HEK293 (cell line): ENCODE measurements at regions not wholly inside any gene's neighbourhood (a gene's known extent, or its start where the extent isn't known, plus 50 kb on each side); places are given as distances from the start of the nearest gene placed in this dataset.

Source experiments
- CTCF ChIA-PET: fragments of 350-600 bp; formaldehyde crosslinking; extraction: SDS; loops from one replicate; lab custom pipeline; 2021; ENCODE audit warnings: antibody characterized with exemption; lab: Yijun Ruan, JAX
- POLR2A ChIA-PET: fragments of 300-600 bp; formaldehyde crosslinking; extraction: SDS; loops from one replicate; lab custom pipeline; 2020; ENCODE audit warnings: antibody characterized with exemption, inconsistent platforms; lab: Yijun Ruan, JAX
- H3K27ac ChIP-seq: fragments of 200-500 bp; sonication (Bioruptor generic); 2 replicates; pipeline ENCODE4 v1.5.1; 2014; ENCODE audit warnings: low read depth, low read length, control low read depth, inconsistent platforms; ENCODE audit errors: extremely low read depth
- H3K36me3 ChIP-seq, 2 experiments: fragments of 200-500 bp in 1 of 2; sonication (Bioruptor generic) in 1 of 2; 1 replicate in 1 of 2; 2 replicates in 1 of 2; pipeline ENCODE4 v1.5.1; 2014 to 2017; ENCODE audit warnings: inconsistent platforms in 2 of 2, low read length in 2 of 2; ENCODE audit not compliant: control insufficient read depth in 2 of 2, insufficient read depth in 1 of 2
- H3K4me1 ChIP-seq: fragments of 200-500 bp; sonication (Bioruptor generic); 2 replicates; pipeline ENCODE4 v1.5.1; 2014; ENCODE audit warnings: mild to moderate bottlenecking, low read length, inconsistent platforms; ENCODE audit not compliant: control insufficient read depth, insufficient read depth
- H3K4me3 ChIP-seq: 2 replicates; pipeline ENCODE4 v1.5.1; 2011; ENCODE audit warnings: low read depth, mild to moderate bottlenecking, control low read depth, low read length, moderate library complexity
- H3K9me3 ChIP-seq: fragments of 200-500 bp; sonication (Bioruptor generic); 2 replicates; pipeline ENCODE4 v1.5.1; 2014; ENCODE audit warnings: low read depth, low read length, inconsistent platforms; ENCODE audit not compliant: control insufficient read depth, insufficient read depth
- GFI1B ChIP-seq: fragments of 450-650 bp; formaldehyde crosslinking; IDR thresholded peaks from 2 replicates; pipeline ENCODE4 v1.5.1; 2016; ENCODE audit warnings: missing biosample characterization, missing genetic modification characterization
- KLF16 ChIP-seq: fragments of 450-650 bp; formaldehyde crosslinking; IDR thresholded peaks from 2 replicates; pipeline ENCODE4 v1.5.1; 2017; ENCODE audit warnings: missing biosample characterization, missing genetic modification characterization
- MZF1 ChIP-seq: fragments of 450-650 bp; formaldehyde crosslinking; IDR thresholded peaks from 2 replicates; pipeline ENCODE4 v1.5.1; 2017; ENCODE audit warnings: missing biosample characterization, missing genetic modification characterization, borderline replicate concordance
- PRDM1 ChIP-seq: fragments of 450-650 bp; formaldehyde crosslinking; IDR thresholded peaks from 2 replicates; pipeline ENCODE4; 2016; ENCODE audit warnings: missing biosample characterization, missing genetic modification characterization
- ZFP37 ChIP-seq: fragments of 450-650 bp; formaldehyde crosslinking; IDR thresholded peaks from 2 replicates; pipeline ENCODE4 v1.5.1; 2016; ENCODE audit warnings: missing biosample characterization, missing genetic modification characterization
- ZNF114 ChIP-seq: fragments of 450-650 bp; formaldehyde crosslinking; IDR thresholded peaks from 2 replicates; pipeline ENCODE4 v1.5.0; 2017; ENCODE audit warnings: missing biosample characterization, missing genetic modification characterization
- ZNF133 ChIP-seq: fragments of 450-650 bp; formaldehyde crosslinking; IDR thresholded peaks from 2 replicates; pipeline ENCODE4 v1.5.1; 2016; ENCODE audit warnings: missing biosample characterization, missing genetic modification characterization
- ZNF146 ChIP-seq: fragments of 450-650 bp; formaldehyde crosslinking; IDR thresholded peaks from 2 replicates; pipeline ENCODE4 v1.5.1; 2016; ENCODE audit warnings: missing biosample characterization, missing genetic modification characterization
- ZNF19 ChIP-seq: fragments of 450-650 bp; formaldehyde crosslinking; IDR thresholded peaks from 2 replicates; pipeline ENCODE4; 2016; ENCODE audit warnings: missing biosample characterization, missing genetic modification characterization, low read depth
- ZNF214 ChIP-seq: fragments of 450-650 bp; formaldehyde crosslinking; IDR thresholded peaks from 2 replicates; pipeline ENCODE4 v1.5.1; 2017; ENCODE audit warnings: missing biosample characterization, mild to moderate bottlenecking, missing genetic modification characterization, borderline replicate concordance
- ZNF24 ChIP-seq: fragments of 450-650 bp; formaldehyde crosslinking; IDR thresholded peaks from 2 replicates; pipeline ENCODE4 v1.5.1; 2016; ENCODE audit warnings: missing biosample characterization, missing genetic modification characterization
- ZNF266 ChIP-seq: fragments of 450-650 bp; formaldehyde crosslinking; IDR thresholded peaks from 2 replicates; pipeline ENCODE4 v1.5.1; 2016; ENCODE audit warnings: missing biosample characterization, missing genetic modification characterization, low read depth
- ZNF311 ChIP-seq: fragments of 450-650 bp; formaldehyde crosslinking; IDR thresholded peaks from 2 replicates; pipeline ENCODE4 v1.5.1; 2017; ENCODE audit warnings: missing biosample characterization, missing genetic modification characterization, borderline replicate concordance
- ZNF37A ChIP-seq: fragments of 450-650 bp; IDR thresholded peaks from 2 replicates; pipeline ENCODE4 v1.5.1; 2018; ENCODE audit warnings: missing biosample characterization, missing genetic modification characterization
- ZNF416 ChIP-seq: fragments of 450-650 bp; formaldehyde crosslinking; IDR thresholded peaks from 2 replicates; pipeline ENCODE4 v1.5.1; 2016; ENCODE audit warnings: missing biosample characterization, missing genetic modification characterization
- ZNF548 ChIP-seq: fragments of 450-650 bp; formaldehyde crosslinking; IDR thresholded peaks from 2 replicates; pipeline ENCODE4 v1.5.1; 2016; ENCODE audit warnings: missing biosample characterization, missing genetic modification characterization
- ZNF560 ChIP-seq: fragments of 450-650 bp; formaldehyde crosslinking; IDR thresholded peaks from 2 replicates; pipeline ENCODE4 v1.5.1; 2017; ENCODE audit warnings: missing biosample characterization, missing genetic modification characterization, borderline replicate concordance
- ZNF664 ChIP-seq: fragments of 450-650 bp; formaldehyde crosslinking; IDR thresholded peaks from 2 replicates; pipeline ENCODE4 v1.5.1; 2016; ENCODE audit warnings: missing biosample characterization, missing genetic modification characterization
- ZNF843 ChIP-seq: fragments of 450-650 bp; formaldehyde crosslinking; IDR thresholded peaks from 2 replicates; pipeline ENCODE4 v1.5.1; 2016; ENCODE audit warnings: missing biosample characterization, missing genetic modification characterization
- TF ChIP-seq, protein P1 (sequence below): fragments of 450-650 bp; formaldehyde crosslinking; IDR thresholded peaks from 2 replicates; pipeline ENCODE4 v1.5.1; 2016; ENCODE audit warnings: missing biosample characterization, missing genetic modification characterization
- TF ChIP-seq, protein P2 (sequence below): fragments of 450-650 bp; formaldehyde crosslinking; IDR thresholded peaks from 2 replicates; pipeline ENCODE4 v1.5.0; 2017; ENCODE audit warnings: missing biosample characterization, missing genetic modification characterization, borderline replicate concordance
- TF ChIP-seq, protein P3 (sequence below): fragments of 450-650 bp; formaldehyde crosslinking; IDR thresholded peaks from 2 replicates; pipeline ENCODE4 v1.5.1; 2017; ENCODE audit warnings: missing biosample characterization, mild to moderate bottlenecking, missing genetic modification characterization, moderate library complexity
- TF ChIP-seq, protein P4 (sequence below): fragments of 450-650 bp; IDR thresholded peaks from 2 replicates; pipeline ENCODE4 v1.5.1; 2018; ENCODE audit warnings: missing biosample characterization, missing genetic modification characterization
- TF ChIP-seq, protein P5 (sequence below): fragments of 450-650 bp; formaldehyde crosslinking; IDR thresholded peaks from 2 replicates; pipeline ENCODE4 v1.5.1; 2016; ENCODE audit warnings: missing biosample characterization, missing genetic modification characterization, low read depth
- TF ChIP-seq, protein P6 (sequence below): fragments of 450-650 bp; formaldehyde crosslinking; IDR thresholded peaks from 2 replicates; pipeline ENCODE4 v1.5.1; 2016; ENCODE audit warnings: missing biosample characterization, missing genetic modification characterization

DNA sequence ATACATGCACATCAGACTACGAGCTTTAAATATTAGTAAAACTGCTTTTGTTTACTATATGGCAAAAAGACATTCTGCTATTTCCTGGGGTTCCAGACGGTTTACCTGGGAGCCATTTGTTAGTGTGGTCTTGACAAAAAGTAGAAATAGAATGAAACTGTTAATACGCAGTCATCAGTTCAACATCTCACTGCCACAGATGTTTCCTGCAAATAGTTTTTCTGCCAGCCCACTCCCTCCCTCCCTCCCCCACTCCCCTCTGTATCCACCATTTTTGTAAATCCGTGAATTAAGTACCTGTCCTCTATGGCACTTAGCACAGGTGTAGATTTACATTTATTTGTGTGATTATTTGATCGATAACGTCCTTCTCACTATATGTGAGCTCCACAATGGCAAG lies 74.6 kb upstream of the TPK1 start (continued):
- TF ChIP-seq ZNF416 (no peak), ZNF311 (tag by site-specific recombination) (no peak), ZNF843 (tag by site-specific recombination) (no peak), GFI1B (tag by site-specific recombination) (no peak)
- TF ChIP-seq, protein P1, sequence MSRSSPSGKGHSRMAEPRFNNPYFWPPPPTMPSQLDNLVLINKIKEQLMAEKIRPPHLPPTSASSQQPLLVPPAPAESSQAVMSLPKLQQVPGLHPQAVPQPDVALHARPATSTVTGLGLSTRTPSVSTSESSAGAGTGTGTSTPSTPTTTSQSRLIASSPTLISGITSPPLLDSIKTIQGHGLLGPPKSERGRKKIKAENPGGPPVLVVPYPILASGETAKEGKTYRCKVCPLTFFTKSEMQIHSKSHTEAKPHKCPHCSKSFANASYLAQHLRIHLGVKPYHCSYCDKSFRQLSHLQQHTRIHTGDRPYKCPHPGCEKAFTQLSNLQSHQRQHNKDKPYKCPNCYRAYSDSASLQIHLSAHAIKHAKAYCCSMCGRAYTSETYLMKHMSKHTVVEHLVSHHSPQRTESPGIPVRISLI, result no peak

DNA sequence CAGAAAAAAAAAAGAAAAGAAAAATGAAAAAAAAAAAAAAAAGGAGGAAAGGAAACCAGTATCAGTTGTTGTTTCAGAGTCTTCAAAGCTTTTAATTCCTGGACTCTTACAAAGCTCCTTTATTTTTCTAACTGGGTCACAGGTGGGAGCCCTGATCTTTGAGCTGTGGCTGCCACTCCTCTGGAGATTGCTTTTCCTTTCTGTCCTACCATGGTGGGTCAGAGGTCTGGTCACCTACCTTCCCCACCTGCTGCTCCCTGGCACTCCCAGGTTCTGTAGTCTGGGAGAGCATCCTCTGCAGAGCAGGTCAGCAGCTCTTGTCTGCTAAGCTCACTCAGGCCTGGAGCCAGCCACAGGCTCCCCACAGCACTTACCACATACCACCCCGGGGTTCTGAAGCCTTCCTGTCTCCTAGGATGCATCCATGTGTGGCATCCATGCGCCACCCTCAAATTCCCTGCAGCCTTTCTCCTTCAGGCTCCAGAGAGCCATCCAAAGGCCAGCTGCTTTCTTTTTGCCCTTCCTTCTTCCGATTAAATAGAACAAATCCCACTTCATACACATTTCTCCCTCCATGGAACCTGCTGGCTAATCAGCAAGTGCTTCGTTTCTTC lies 73.2 kb upstream of the TPK1 start:
- ChIA-PET POLR2A (no interaction called here), CTCF (no interaction called here)
- no peak for TF ChIP-seq MZF1 (tag by site-specific recombination)
- TF ChIP-seq ZNF114 (tag by site-specific recombination), result no peak
- TF ChIP-seq ZNF664 (tag by site-specific recombination), result no peak
- TF ChIP-seq ZNF560, result no peak
- TF ChIP-seq, protein P2, sequence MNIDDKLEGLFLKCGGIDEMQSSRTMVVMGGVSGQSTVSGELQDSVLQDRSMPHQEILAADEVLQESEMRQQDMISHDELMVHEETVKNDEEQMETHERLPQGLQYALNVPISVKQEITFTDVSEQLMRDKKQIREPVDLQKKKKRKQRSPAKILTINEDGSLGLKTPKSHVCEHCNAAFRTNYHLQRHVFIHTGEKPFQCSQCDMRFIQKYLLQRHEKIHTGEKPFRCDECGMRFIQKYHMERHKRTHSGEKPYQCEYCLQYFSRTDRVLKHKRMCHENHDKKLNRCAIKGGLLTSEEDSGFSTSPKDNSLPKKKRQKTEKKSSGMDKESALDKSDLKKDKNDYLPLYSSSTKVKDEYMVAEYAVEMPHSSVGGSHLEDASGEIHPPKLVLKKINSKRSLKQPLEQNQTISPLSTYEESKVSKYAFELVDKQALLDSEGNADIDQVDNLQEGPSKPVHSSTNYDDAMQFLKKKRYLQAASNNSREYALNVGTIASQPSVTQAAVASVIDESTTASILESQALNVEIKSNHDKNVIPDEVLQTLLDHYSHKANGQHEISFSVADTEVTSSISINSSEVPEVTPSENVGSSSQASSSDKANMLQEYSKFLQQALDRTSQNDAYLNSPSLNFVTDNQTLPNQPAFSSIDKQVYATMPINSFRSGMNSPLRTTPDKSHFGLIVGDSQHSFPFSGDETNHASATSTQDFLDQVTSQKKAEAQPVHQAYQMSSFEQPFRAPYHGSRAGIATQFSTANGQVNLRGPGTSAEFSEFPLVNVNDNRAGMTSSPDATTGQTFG (tag by site-specific recombination), result no peak
- TF ChIP-seq ZNF37A (tag by site-specific recombination), result no peak
- TF ChIP-seq, protein P3, sequence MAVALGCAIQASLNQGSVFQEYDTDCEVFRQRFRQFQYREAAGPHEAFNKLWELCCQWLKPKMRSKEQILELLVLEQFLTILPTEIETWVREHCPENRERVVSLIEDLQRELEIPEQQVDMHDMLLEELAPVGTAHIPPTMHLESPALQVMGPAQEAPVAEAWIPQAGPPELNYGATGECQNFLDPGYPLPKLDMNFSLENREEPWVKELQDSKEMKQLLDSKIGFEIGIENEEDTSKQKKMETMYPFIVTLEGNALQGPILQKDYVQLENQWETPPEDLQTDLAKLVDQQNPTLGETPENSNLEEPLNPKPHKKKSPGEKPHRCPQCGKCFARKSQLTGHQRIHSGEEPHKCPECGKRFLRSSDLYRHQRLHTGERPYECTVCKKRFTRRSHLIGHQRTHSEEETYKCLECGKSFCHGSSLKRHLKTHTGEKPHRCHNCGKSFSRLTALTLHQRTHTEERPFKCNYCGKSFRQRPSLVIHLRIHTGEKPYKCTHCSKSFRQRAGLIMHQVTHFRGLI, result no peak
- TF ChIP-seq KLF16 (tag by site-specific recombination), result no peak
- TF ChIP-seq, protein P4, sequence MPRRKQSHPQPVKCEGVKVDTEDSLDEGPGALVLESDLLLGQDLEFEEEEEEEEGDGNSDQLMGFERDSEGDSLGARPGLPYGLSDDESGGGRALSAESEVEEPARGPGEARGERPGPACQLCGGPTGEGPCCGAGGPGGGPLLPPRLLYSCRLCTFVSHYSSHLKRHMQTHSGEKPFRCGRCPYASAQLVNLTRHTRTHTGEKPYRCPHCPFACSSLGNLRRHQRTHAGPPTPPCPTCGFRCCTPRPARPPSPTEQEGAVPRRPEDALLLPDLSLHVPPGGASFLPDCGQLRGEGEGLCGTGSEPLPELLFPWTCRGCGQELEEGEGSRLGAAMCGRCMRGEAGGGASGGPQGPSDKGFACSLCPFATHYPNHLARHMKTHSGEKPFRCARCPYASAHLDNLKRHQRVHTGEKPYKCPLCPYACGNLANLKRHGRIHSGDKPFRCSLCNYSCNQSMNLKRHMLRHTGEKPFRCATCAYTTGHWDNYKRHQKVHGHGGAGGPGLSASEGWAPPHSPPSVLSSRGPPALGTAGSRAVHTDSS (tag by site-specific recombination), result no peak
- TF ChIP-seq PRDM1 (tag by site-specific recombination), result no peak
- TF ChIP-seq ZFP37 (tag by site-specific recombination), result no peak
- TF ChIP-seq ZNF266, result no peak
- TF ChIP-seq, protein P5, sequence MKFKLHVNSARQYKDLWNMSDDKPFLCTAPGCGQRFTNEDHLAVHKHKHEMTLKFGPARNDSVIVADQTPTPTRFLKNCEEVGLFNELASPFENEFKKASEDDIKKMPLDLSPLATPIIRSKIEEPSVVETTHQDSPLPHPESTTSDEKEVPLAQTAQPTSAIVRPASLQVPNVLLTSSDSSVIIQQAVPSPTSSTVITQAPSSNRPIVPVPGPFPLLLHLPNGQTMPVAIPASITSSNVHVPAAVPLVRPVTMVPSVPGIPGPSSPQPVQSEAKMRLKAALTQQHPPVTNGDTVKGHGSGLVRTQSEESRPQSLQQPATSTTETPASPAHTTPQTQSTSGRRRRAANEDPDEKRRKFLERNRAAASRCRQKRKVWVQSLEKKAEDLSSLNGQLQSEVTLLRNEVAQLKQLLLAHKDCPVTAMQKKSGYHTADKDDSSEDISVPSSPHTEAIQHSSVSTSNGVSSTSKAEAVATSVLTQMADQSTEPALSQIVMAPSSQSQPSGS (tag by site-specific recombination), result no peak
- TF ChIP-seq ZNF146 (tag by site-specific recombination), result no peak
- TF ChIP-seq ZNF19 (tag by site-specific recombination), result no peak
- TF ChIP-seq ZNF24 (tag by site-specific recombination), result no peak
- no peak for TF ChIP-seq ZNF133 (tag by site-specific recombination)
- TF ChIP-seq, protein P6, sequence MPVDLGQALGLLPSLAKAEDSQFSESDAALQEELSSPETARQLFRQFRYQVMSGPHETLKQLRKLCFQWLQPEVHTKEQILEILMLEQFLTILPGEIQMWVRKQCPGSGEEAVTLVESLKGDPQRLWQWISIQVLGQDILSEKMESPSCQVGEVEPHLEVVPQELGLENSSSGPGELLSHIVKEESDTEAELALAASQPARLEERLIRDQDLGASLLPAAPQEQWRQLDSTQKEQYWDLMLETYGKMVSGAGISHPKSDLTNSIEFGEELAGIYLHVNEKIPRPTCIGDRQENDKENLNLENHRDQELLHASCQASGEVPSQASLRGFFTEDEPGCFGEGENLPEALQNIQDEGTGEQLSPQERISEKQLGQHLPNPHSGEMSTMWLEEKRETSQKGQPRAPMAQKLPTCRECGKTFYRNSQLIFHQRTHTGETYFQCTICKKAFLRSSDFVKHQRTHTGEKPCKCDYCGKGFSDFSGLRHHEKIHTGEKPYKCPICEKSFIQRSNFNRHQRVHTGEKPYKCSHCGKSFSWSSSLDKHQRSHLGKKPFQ, result no peak
- no peak for TF ChIP-seq ZNF214
- TF ChIP-seq ZNF548 (tag by site-specific recombination), result no peak
- no peaks in the 10 kb centered on the region for H3K9me3 ChIP-seq
- no peaks in the 10 kb centered on the region for H3K36me3 ChIP-seq
- no peak overlapping the region for H3K4me3 ChIP-seq
- no peaks in the 10 kb centered on the region for H3K4me1 ChIP-seq
- no peak overlapping the region for H3K27ac ChIP-seq
